ENCODE measurements at regions not wholly inside any gene's neighbourhood (a gene's known extent, or its start where the extent isn't known, plus 50 kb on each side); places are given as distances from the start of the nearest gene placed in this dataset.

GRCh38 chrX:79933938-79934337, 80.6 kb upstream of the TBX22 start:
- TF ChIP-seq CHCHD3 (CRISPR knock-in tag; IDR thresholded peaks at IDR 0.05) (no peak), POLR2AphosphoS5 (IDR thresholded peaks at IDR 0.05; ENCODE audit: control insufficient read depth, insufficient read depth, low read depth, low read length) (no peak), CHD2 (IDR thresholded peaks at IDR 0.05; ENCODE audit: low read depth, low read length) (no peak), KLF16 (IDR thresholded peaks at IDR 0.05) (no peak), ZBTB49 (CRISPR knock-in tag; IDR thresholded peaks at IDR 0.05; ENCODE audit: borderline replicate concordance) (no peak), ELF4 (CRISPR knock-in tag; IDR thresholded peaks at IDR 0.05) (no peak), CTCF (IDR thresholded peaks at IDR 0.05 in 2 of 3, conservative IDR thresholded peaks at IDR 0.05 in 1 of 3; ENCODE audit: insufficient read depth in 2 of 3, low read depth in 1 of 3, low read length in 3 of 3) (no peak), USF2 (CRISPR knock-in tag; IDR thresholded peaks at IDR 0.05) (no peak)
